OCI-LY7 (cell line): ENCODE measurements at regions not wholly inside any gene's neighbourhood (a gene's known extent, or its start where the extent isn't known, plus 50 kb on each side); places are given as distances from the start of the nearest gene placed in this dataset.

Experiments
- CTCF ChIP-seq: fragments of 200-600 bp; sonication (generic); conservative IDR thresholded peaks from 2 replicates; pipeline ENCODE4 v1.5.1; 2014; ENCODE audit warnings: mild to moderate bottlenecking, antibody characterized with exemption, low read length, moderate library complexity, mixed read lengths
- EZH2phosphoT487 ChIP-seq: fragments of 200-600 bp; sonication (generic); IDR thresholded peaks from 2 replicates; pipeline ENCODE4 v1.6.1; 2018; ENCODE audit warnings: low read depth, borderline replicate concordance, mild to moderate bottlenecking, mixed run types, antibody characterized with exemption, low read length, moderate library complexity, mixed read lengths

- TF ChIP-seq CTCF (no peak), EZH2phosphoT487 (no peak)
Observed at GRCh38 chr3:105284876-105285275, 81.8 kb upstream of the ALCAM start.
